Epidermal melanocyte (primary cell): ENCODE measurements at regions not wholly inside any gene's neighbourhood (a gene's known extent, or its start where the extent isn't known, plus 50 kb on each side); places are given as distances from the start of the nearest gene placed in this dataset.

Source experiments
- DNase-seq: peaks from one replicate; pipeline ENCODE4 v3.0.0; 2011; ENCODE audit warnings: low spot score; ENCODE audit not compliant: insufficient read length

GRCh38 chr2:67828066-67828465 is 234.7 kb downstream of the C1D start:
- DNase-seq, result no peak

GRCh38 chr2:67829470-67829869 is 233.3 kb downstream of the C1D start:
- DNase-seq, result no peak

- no peak for DNase-seq
Measured at GRCh38 chr2:67833632-67834031, 229.2 kb downstream of the C1D start.

- DNase-seq, result no peak
Measured at GRCh38 chr2:67834482-67834881, 228.3 kb downstream of the C1D start.

GRCh38 chr2:67835266-67835665 is 227.5 kb downstream of the C1D start:
- DNase-seq, result no peak

- no peak for DNase-seq
Measured at GRCh38 chr2:67836866-67837265, 225.9 kb downstream of the C1D start.

GRCh38 chr2:67838205-67838604 is 224.6 kb downstream of the C1D start:
- DNase-seq, result no peak

- DNase-seq, result no peak
Measured at GRCh38 chr2:67839242-67839641, 223.6 kb downstream of the C1D start.

GRCh38 chr2:67839668-67840067 is 223.1 kb downstream of the C1D start:
- no peak for DNase-seq

- no peak for DNase-seq
Measured at GRCh38 chr2:67840460-67841068, 222.2 kb downstream of the C1D start.

- no peak for DNase-seq
Measured at GRCh38 chr2:67841711-67842110, 221.1 kb downstream of the C1D start.

- no peak for DNase-seq
Measured at GRCh38 chr2:67842375-67842959, 220.3 kb downstream of the C1D start.

- no peak for DNase-seq
Measured at GRCh38 chr2:67844024-67844540, 218.7 kb downstream of the C1D start.

GRCh38 chr2:67845621-67846369 is 217.0 kb downstream of the C1D start:
- no peak for DNase-seq

- peak; percentile 74 for DNase-seq
Measured at GRCh38 chr2:67846370-67847070, 216.3 kb downstream of the C1D start.

- no peak for DNase-seq
Measured at GRCh38 chr2:67848551-67849285, 214.1 kb downstream of the C1D start.

GRCh38 chr2:67851016-67851415 is 211.8 kb downstream of the C1D start:
- DNase-seq, result no peak

- DNase-seq, result no peak
Measured at GRCh38 chr2:67851956-67852824, 210.6 kb downstream of the C1D start.

- DNase-seq, result peak; percentile 56
Measured at GRCh38 chr2:67854103-67854743, 208.6 kb downstream of the C1D start.

- no peak for DNase-seq
Measured at GRCh38 chr2:67854798-67855197, 208.0 kb downstream of the C1D start.
